ENCODE measurements at regions not wholly inside any gene's neighbourhood (a gene's known extent, or its start where the extent isn't known, plus 50 kb on each side); places are given as distances from the start of the nearest gene placed in this dataset.

DNA sequence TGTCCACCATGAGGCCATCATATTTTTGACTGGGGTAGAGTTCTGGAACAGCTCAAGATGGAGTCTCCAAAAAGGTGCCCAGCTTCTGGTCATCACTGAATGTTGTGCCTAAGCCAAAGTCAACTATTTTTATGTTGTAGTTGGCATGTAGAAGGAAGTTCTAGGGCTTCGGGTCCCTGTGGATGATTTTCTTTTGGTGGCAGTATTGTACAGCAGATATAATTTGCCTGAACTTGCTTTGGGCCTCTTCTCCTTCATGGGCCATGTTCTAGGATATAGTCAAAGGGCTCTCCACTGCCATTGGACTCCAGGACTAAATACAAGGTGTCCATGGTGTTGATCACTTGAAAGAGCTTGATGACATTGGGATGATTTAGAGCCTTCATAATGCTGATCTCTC, 143.6 kb downstream of the SLC38A4 start:
- no peaks in the 10 kb centered on the region for H3K9me3 ChIP-seq (ENCODE audit: control insufficient read depth, low read length)
- DNase-seq (ENCODE audit: low read depth): no peak
- H3K9ac ChIP-seq (ENCODE audit: low read length): no peak overlapping the region
- H3K36me3 ChIP-seq (ENCODE audit: control insufficient read depth, insufficient read depth, low read length, severe bottlenecking): no peaks in the 10 kb centered on the region
- no peaks in the 10 kb centered on the region for H3K27me3 ChIP-seq (replicated peaks; ENCODE audit: control insufficient read depth, insufficient read depth, low read length)
- no peak overlapping the region for H3K4me3 ChIP-seq (ENCODE audit: low read length)
- peaks cover under 1% of the 10 kb centered on the region for H3K4me1 ChIP-seq (ENCODE audit: control insufficient read depth, insufficient read depth, low read length)

DNA sequence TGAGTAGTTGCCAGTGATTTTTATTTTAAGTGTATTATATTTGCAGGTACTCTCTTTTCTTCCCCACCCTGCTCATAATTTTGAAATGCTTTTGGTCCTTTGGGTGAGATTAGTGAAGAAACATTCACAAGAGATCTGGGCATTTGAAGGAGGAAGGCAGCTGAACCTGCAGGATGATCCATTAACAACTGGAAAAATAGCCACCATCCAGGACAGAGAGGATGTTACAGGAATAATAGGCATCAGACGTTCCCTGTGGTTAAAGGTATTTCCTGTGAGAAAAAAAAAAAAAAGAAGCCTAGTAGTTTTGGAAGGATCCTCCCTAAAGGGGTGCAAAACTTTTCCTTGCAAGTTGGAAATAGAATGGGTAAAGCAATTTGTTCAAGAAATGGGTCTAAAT, 145.3 kb downstream of the SLC38A4 start:
- Histone ChIP-seq H3K4me1 (ENCODE audit: control insufficient read depth, insufficient read depth, low read length) (peaks cover 15% of the 10 kb centered on the region), H3K9me3 (ENCODE audit: control insufficient read depth, low read length) (no peaks in the 10 kb centered on the region), H3K4me3 (ENCODE audit: low read length) (no peak overlapping the region), H3K36me3 (ENCODE audit: control insufficient read depth, insufficient read depth, low read length, severe bottlenecking) (no peaks in the 10 kb centered on the region), H3K9ac (ENCODE audit: low read length) (no peak overlapping the region), H3K27me3 (replicated peaks; ENCODE audit: control insufficient read depth, insufficient read depth, low read length) (no peaks in the 10 kb centered on the region)
- DNase-seq (ENCODE audit: low read depth): no peak

DNA sequence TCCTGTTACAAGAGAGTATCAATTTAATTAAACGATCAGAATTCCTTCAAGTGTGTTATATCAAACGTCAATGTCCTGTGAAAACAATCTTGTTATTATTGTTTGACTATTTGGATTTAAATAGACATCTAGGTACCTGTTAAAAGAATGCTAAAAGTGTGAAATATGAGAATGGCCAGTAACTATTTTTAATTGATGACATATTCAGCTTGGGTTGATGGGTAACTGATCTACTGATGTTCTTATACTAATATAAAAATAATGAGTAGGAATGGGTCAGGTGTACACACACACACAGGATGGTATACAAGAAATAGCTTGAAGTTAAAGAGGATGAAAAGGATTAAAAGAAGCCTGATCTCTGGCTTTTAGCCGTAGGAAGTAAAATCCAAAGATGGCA, 146.0 kb downstream of the SLC38A4 start:
- no peak overlapping the region for H3K9ac ChIP-seq (ENCODE audit: low read length)
- no peaks in the 10 kb centered on the region for H3K36me3 ChIP-seq (ENCODE audit: control insufficient read depth, insufficient read depth, low read length, severe bottlenecking)
- DNase-seq (ENCODE audit: low read depth): no peak
- no peaks in the 10 kb centered on the region for H3K9me3 ChIP-seq (ENCODE audit: control insufficient read depth, low read length)
- H3K4me1 ChIP-seq (ENCODE audit: control insufficient read depth, insufficient read depth, low read length): peaks cover 18% of the 10 kb centered on the region
- H3K4me3 ChIP-seq (ENCODE audit: low read length): no peak overlapping the region
- no peaks in the 10 kb centered on the region for H3K27me3 ChIP-seq (replicated peaks; ENCODE audit: control insufficient read depth, insufficient read depth, low read length)

DNA sequence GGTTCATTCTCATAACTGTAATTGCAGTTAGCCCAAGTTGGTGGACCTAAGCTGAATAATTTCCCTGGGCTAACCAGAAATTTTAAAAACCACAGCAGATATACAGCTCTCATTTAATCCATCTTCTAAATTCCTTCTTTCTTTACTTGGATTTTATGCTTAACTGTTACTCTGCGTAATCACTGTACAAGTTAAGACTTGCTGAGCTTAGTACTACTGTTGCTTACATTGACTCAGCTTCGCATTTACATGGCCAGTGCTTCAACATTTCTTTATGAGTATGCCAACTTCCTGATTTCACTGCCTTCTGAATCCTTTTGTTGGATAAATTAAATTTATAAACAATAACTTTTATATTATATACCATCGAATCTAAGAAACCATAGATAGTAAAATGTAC, 147.4 kb downstream of the SLC38A4 start:
- H3K4me3 ChIP-seq (ENCODE audit: low read length): no peak overlapping the region
- H3K9me3 ChIP-seq (ENCODE audit: control insufficient read depth, low read length): no peaks in the 10 kb centered on the region
- peaks cover 18% of the 10 kb centered on the region for H3K4me1 ChIP-seq (ENCODE audit: control insufficient read depth, insufficient read depth, low read length)
- DNase-seq (ENCODE audit: low read depth): no peak
- no peaks in the 10 kb centered on the region for H3K27me3 ChIP-seq (replicated peaks; ENCODE audit: control insufficient read depth, insufficient read depth, low read length)
- no peak overlapping the region for H3K9ac ChIP-seq (ENCODE audit: low read length)
- H3K36me3 ChIP-seq (ENCODE audit: control insufficient read depth, insufficient read depth, low read length, severe bottlenecking): no peaks in the 10 kb centered on the region

DNA sequence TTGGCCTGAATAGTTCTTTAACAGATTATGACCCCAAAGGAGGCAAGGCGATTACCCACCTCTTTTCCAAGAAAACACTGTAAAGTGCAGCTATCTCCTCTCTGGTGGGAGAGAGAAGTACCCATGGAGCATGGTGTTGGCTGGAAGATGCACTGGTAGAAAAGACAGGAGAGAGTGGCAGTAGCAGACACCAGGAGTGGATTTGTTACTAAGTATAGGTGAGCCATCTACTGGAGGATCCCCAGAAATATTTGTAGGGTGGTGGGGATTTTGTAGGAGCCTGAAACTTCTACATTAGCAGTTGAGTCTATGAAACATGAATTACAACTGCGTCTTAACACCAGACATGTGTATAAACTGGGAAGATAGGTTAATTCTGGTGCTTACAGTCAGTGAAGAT, 148.0 kb downstream of the SLC38A4 start:
- H3K9me3 ChIP-seq (ENCODE audit: control insufficient read depth, low read length): no peaks in the 10 kb centered on the region
- H3K9ac ChIP-seq (ENCODE audit: low read length): no peak overlapping the region
- H3K4me1 ChIP-seq (ENCODE audit: control insufficient read depth, insufficient read depth, low read length): peaks cover 18% of the 10 kb centered on the region
- no peak overlapping the region for H3K4me3 ChIP-seq (ENCODE audit: low read length)
- no peaks in the 10 kb centered on the region for H3K36me3 ChIP-seq (ENCODE audit: control insufficient read depth, insufficient read depth, low read length, severe bottlenecking)
- H3K27me3 ChIP-seq (replicated peaks; ENCODE audit: control insufficient read depth, insufficient read depth, low read length): no peaks in the 10 kb centered on the region
- peak; percentile 41 for DNase-seq (ENCODE audit: low read depth)

DNA sequence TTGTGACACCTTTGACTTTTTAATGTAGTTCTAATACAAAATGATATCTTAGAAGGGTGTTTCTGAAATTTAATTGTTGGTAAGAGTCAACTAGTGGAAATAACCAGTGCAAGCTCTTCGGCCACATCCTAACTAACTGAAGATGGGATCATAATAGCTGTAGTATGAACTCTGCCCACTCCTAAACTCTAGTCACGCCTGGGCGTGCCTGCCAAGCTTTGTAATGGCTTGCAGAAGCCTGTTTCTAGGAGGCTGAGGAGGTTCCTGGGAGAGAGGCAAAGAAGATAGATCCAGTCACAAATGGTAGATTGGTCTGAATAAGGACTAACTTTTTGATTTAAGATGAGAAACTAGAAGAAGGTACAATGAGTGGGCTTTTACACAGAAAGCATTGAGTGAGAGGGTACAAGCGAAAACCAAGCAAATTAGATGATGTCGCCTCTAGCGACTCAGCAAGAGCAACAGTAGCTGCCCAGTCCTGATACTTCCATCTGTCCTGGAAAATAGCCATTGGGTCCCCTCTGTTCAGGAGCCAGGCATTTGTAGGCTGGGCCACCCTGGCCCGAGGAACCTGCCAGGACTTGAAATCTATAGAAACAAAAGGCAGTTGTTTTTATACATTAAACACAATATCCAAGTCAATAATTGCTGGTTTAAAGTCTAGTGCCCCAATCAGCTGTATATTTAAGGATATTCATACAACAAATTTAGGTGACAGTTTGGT, 148.8 kb downstream of the SLC38A4 start:
- no peak for DNase-seq (ENCODE audit: low read depth)
- Histone ChIP-seq H3K4me3 (ENCODE audit: low read length) (no peak overlapping the region), H3K36me3 (ENCODE audit: control insufficient read depth, insufficient read depth, low read length, severe bottlenecking) (no peaks in the 10 kb centered on the region), H3K9me3 (ENCODE audit: control insufficient read depth, low read length) (no peaks in the 10 kb centered on the region), H3K9ac (ENCODE audit: low read length) (peak overlapping the region; percentile 56), H3K4me1 (ENCODE audit: control insufficient read depth, insufficient read depth, low read length) (peaks cover 18% of the 10 kb centered on the region), H3K27me3 (replicated peaks; ENCODE audit: control insufficient read depth, insufficient read depth, low read length) (no peaks in the 10 kb centered on the region)

DNA sequence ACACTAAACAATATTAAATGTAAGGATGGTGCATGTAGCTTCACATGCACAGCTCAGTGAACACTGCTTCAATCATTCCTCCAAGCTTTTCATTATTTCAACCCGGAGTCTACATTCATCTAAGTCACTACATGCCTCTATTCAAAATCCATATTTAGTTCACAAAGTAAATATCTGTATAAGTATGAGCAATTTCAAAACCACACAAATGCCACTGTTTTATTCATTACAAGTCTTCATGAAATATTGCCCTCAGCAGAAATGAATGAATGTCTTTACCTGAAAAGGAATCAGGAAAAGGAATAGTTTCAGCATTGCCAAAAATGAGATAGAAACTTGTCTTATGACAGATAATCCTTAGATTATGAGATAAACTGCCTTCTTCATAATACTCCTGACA, 149.4 kb downstream of the SLC38A4 start:
- Histone ChIP-seq H3K27me3 (replicated peaks; ENCODE audit: control insufficient read depth, insufficient read depth, low read length) (no peaks in the 10 kb centered on the region), H3K4me3 (ENCODE audit: low read length) (no peak overlapping the region), H3K9me3 (ENCODE audit: control insufficient read depth, low read length) (no peaks in the 10 kb centered on the region), H3K4me1 (ENCODE audit: control insufficient read depth, insufficient read depth, low read length) (peaks cover 18% of the 10 kb centered on the region), H3K9ac (ENCODE audit: low read length) (peak overlapping the region; percentile 56), H3K36me3 (ENCODE audit: control insufficient read depth, insufficient read depth, low read length, severe bottlenecking) (no peaks in the 10 kb centered on the region)
- DNase-seq (ENCODE audit: low read depth): no peak

DNA sequence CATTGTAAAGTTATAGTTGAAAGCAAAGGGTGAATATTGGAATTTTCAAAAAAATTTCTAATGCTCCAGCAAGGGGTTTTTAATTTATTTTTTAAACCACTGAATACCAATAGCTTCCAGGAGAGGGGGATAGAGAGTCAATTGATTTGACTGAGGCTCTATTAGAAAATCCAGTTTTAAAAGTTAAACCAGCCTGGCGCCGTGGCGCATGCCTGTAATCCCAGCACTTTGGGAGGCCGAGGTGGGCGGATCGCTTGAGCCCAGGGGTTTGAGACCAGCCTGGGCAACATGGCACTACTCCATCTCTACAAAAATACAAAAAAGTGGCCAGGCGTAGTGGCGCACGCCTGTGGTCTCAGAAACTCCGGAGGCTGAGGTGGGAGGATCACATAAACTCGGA, 150.1 kb downstream of the SLC38A4 start:
- H3K36me3 ChIP-seq (ENCODE audit: control insufficient read depth, insufficient read depth, low read length, severe bottlenecking): no peaks in the 10 kb centered on the region
- no peaks in the 10 kb centered on the region for H3K27me3 ChIP-seq (replicated peaks; ENCODE audit: control insufficient read depth, insufficient read depth, low read length)
- H3K4me1 ChIP-seq (ENCODE audit: control insufficient read depth, insufficient read depth, low read length): peaks cover 18% of the 10 kb centered on the region
- no peak overlapping the region for H3K4me3 ChIP-seq (ENCODE audit: low read length)
- no peaks in the 10 kb centered on the region for H3K9me3 ChIP-seq (ENCODE audit: control insufficient read depth, low read length)
- peak; percentile 65 for DNase-seq (ENCODE audit: low read depth)
- H3K9ac ChIP-seq (ENCODE audit: low read length): peak overlapping the region; percentile 63

DNA sequence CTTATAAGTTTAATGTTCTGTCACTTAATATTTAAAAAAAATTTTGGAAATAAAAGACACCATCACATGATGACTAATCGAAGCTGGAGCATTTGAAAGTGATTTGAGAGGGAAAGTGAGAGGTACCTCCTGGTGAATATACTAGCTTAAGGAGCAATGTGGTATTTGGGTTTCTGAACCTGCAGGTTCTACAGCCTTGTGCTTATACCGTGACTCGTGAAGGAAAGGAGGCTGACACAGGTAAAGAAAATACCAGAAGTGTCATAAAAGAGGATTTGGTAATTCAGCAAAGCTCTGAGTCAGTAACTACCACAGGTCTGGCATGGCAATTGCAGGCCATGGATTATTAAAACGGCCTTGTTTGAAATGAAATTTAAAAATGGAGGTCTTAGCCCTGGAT, 151.0 kb downstream of the SLC38A4 start:
- Histone ChIP-seq H3K9me3 (ENCODE audit: control insufficient read depth, low read length) (no peaks in the 10 kb centered on the region), H3K4me3 (ENCODE audit: low read length) (no peak overlapping the region)
- no peak for DNase-seq (ENCODE audit: low read depth)

DNA sequence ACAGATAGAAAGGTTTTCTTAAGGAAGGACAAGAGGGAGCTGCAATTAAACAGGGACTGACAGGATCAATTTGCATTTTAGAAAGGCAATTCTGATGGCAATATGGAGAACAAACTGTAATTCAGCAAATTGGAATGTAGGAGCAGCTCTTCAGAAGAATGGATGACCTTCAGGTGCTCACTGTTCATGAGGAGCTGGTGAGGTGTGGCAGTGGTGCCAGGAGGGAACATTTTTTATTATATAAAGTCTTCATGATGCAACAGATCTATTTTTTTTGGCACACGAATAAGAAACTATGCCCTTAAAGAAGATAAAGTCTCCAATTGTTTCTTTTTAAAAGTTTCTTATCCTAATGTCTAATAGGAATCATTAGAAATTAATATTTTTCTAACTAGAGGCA, 151.7 kb downstream of the SLC38A4 start:
- H3K4me3 ChIP-seq (ENCODE audit: low read length): no peak overlapping the region

More for the DNA sequence above, 151.0 kb downstream of the SLC38A4 start:
- peaks cover 18% of the 10 kb centered on the region for H3K4me1 ChIP-seq (ENCODE audit: control insufficient read depth, insufficient read depth, low read length)
- H3K36me3 ChIP-seq (ENCODE audit: control insufficient read depth, insufficient read depth, low read length, severe bottlenecking): no peaks in the 10 kb centered on the region
- peak overlapping the region; percentile 63 for H3K9ac ChIP-seq (ENCODE audit: low read length)
- no peaks in the 10 kb centered on the region for H3K27me3 ChIP-seq (replicated peaks; ENCODE audit: control insufficient read depth, insufficient read depth, low read length)

DNA sequence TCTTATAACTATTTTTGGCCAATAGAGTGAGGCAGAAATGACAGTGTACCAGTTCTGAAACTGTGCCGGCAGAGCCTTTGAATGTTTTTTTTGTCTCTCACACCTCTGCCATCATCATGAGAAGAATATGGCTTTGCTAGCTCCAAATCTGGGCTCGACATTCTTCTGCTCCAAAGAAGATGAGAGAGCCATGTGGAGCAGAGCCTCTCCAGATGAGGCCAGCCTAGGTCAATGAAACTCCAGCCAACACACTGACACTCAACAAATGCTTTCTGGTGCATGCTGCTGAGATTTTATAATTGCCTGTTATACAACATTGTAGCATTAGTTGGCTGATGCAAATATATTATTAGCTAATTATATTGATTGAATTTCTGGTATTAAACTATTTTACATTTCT, 154.7 kb downstream of the SLC38A4 start:
- Histone ChIP-seq H3K4me3 (ENCODE audit: low read length) (no peak overlapping the region), H3K4me1 (ENCODE audit: control insufficient read depth, insufficient read depth, low read length) (peaks cover 14% of the 10 kb centered on the region), H3K36me3 (ENCODE audit: control insufficient read depth, insufficient read depth, low read length, severe bottlenecking) (no peaks in the 10 kb centered on the region), H3K9ac (ENCODE audit: low read length) (no peak overlapping the region), H3K27me3 (replicated peaks; ENCODE audit: control insufficient read depth, insufficient read depth, low read length) (no peaks in the 10 kb centered on the region), H3K9me3 (ENCODE audit: control insufficient read depth, low read length) (no peaks in the 10 kb centered on the region)
- no peak for DNase-seq (ENCODE audit: low read depth)

More for the DNA sequence above, 151.7 kb downstream of the SLC38A4 start:
- Histone ChIP-seq H3K36me3 (ENCODE audit: control insufficient read depth, insufficient read depth, low read length, severe bottlenecking) (no peaks in the 10 kb centered on the region), H3K9me3 (ENCODE audit: control insufficient read depth, low read length) (no peaks in the 10 kb centered on the region), H3K4me1 (ENCODE audit: control insufficient read depth, insufficient read depth, low read length) (peaks cover 18% of the 10 kb centered on the region), H3K9ac (ENCODE audit: low read length) (no peak overlapping the region), H3K27me3 (replicated peaks; ENCODE audit: control insufficient read depth, insufficient read depth, low read length) (no peaks in the 10 kb centered on the region)
- DNase-seq (ENCODE audit: low read depth): no peak

DNA sequence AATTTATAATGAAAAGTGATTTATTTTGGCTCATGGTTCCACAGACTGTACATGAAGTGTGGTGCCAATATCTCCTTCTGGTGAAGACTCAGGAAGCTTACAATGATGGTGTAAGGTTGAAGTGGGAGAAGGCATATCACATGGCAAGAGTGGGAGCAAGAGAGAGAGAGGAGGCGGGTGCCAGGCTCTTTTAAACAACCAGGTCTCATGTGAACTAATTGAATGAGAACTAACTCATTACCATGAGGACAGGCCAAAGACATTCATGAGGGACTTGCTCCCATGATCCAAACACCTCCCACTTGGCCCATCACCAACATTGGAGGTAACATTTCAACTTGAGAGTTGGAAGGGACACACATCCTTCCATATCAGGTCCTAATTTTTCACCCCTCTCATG, 155.2 kb downstream of the SLC38A4 start:
- H3K9ac ChIP-seq (ENCODE audit: low read length): no peak overlapping the region
- peaks cover 10% of the 10 kb centered on the region for H3K4me1 ChIP-seq (ENCODE audit: control insufficient read depth, insufficient read depth, low read length)
- no peak overlapping the region for H3K4me3 ChIP-seq (ENCODE audit: low read length)
- DNase-seq (ENCODE audit: low read depth): no peak
- no peaks in the 10 kb centered on the region for H3K27me3 ChIP-seq (replicated peaks; ENCODE audit: control insufficient read depth, insufficient read depth, low read length)
- H3K36me3 ChIP-seq (ENCODE audit: control insufficient read depth, insufficient read depth, low read length, severe bottlenecking): no peaks in the 10 kb centered on the region
- H3K9me3 ChIP-seq (ENCODE audit: control insufficient read depth, low read length): no peaks in the 10 kb centered on the region

All from adipocyte (in vitro differentiated cells).